ENCODE measurements at regions not wholly inside any gene's neighbourhood (a gene's known extent, or its start where the extent isn't known, plus 50 kb on each side); places are given as distances from the start of the nearest gene placed in this dataset.
"Not testable (repeated sequence)": the region's sequence is repeated elsewhere in the genome, so short reads cannot be mapped to it uniquely, and the experiment has no call there.

- TF ChIP-seq ZNF274 (IDR thresholded peaks at IDR 0.05; ENCODE audit: low read depth, low read length) = no peak
- TF ChIP-seq SUZ12 (IDR thresholded peaks at IDR 0.05; ENCODE audit: extremely low read depth, insufficient read depth, insufficient read length) = no peak
- no peak for TF ChIP-seq YY1 (IDR thresholded peaks at IDR 0.05; ENCODE audit: insufficient read depth, insufficient read length)
- no peaks in the 10 kb centered on the region for H3K4me1 ChIP-seq (ENCODE audit: insufficient read depth, insufficient read length)
- no peaks in the 10 kb centered on the region for H3K27me3 ChIP-seq (ENCODE audit: insufficient read depth, insufficient read length)
- DNase-seq (ENCODE audit: low read depth, low spot score) = no peak
- no peaks in the 10 kb centered on the region for H3K36me3 ChIP-seq (ENCODE audit: insufficient read depth, insufficient read length, low read length)
- no peak overlapping the region for H3K4me3 ChIP-seq (ENCODE audit: insufficient read length, low read depth)
- H3K9me3 ChIP-seq (ENCODE audit: insufficient read depth, low read length) = peaks cover 10% of the 10 kb centered on the region; the same call in 1 of the 2 replicates
- H3K9ac ChIP-seq (ENCODE audit: insufficient read length, low read depth) = no peak overlapping the region
These were observed 241.6 kb downstream of the CALCRL start for GRCh38 chr2:187206471-187206870.

GRCh38 chr2:187206071-187206470 lies 242.0 kb downstream of the CALCRL start:
- no peaks in the 10 kb centered on the region for H3K4me1 ChIP-seq (ENCODE audit: insufficient read depth, insufficient read length)
- H3K9me3 ChIP-seq (ENCODE audit: insufficient read depth, low read length) = peaks cover 6% of the 10 kb centered on the region; the same call in 1 of the 2 replicates
- no peaks in the 10 kb centered on the region for H3K27me3 ChIP-seq (ENCODE audit: insufficient read depth, insufficient read length)
- DNase-seq (ENCODE audit: low read depth, low spot score) = no peak
- H3K36me3 ChIP-seq (ENCODE audit: insufficient read depth, insufficient read length, low read length) = no peaks in the 10 kb centered on the region
- H3K9ac ChIP-seq (ENCODE audit: insufficient read length, low read depth) = no peak overlapping the region
- H3K4me3 ChIP-seq (ENCODE audit: insufficient read length, low read depth) = no peak overlapping the region
- TF ChIP-seq ZNF274 (IDR thresholded peaks at IDR 0.05; ENCODE audit: low read depth, low read length) = no peak
- TF ChIP-seq YY1 (IDR thresholded peaks at IDR 0.05; ENCODE audit: insufficient read depth, insufficient read length) = no peak
- TF ChIP-seq SUZ12 (IDR thresholded peaks at IDR 0.05; ENCODE audit: extremely low read depth, insufficient read depth, insufficient read length) = no peak

- TF ChIP-seq ZNF274 (IDR thresholded peaks at IDR 0.05; ENCODE audit: low read depth, low read length) (no peak), SUZ12 (IDR thresholded peaks at IDR 0.05; ENCODE audit: extremely low read depth, insufficient read depth, insufficient read length) (no peak), YY1 (IDR thresholded peaks at IDR 0.05; ENCODE audit: insufficient read depth, insufficient read length) (no peak)
- H3K4me3 ChIP-seq (ENCODE audit: insufficient read length, low read depth) = no peak overlapping the region
- H3K36me3 ChIP-seq (ENCODE audit: insufficient read depth, insufficient read length, low read length) = no peaks in the 10 kb centered on the region
- H3K4me1 ChIP-seq (ENCODE audit: insufficient read depth, insufficient read length) = no peaks in the 10 kb centered on the region
- no peak overlapping the region for H3K9ac ChIP-seq (ENCODE audit: insufficient read length, low read depth)
- DNase-seq (ENCODE audit: low read depth, low spot score) = no peak
- no peaks in the 10 kb centered on the region for H3K9me3 ChIP-seq (ENCODE audit: insufficient read depth, low read length)
- no peaks in the 10 kb centered on the region for H3K27me3 ChIP-seq (ENCODE audit: insufficient read depth, insufficient read length)
These were observed 249.9 kb downstream of the CALCRL start for GRCh38 chr2:187198136-187198535.

GRCh38 chr2:187194049-187194448 lies 254.0 kb downstream of the CALCRL start:
- Histone ChIP-seq H3K27me3 (ENCODE audit: insufficient read depth, insufficient read length) (no peaks in the 10 kb centered on the region), H3K4me1 (ENCODE audit: insufficient read depth, insufficient read length) (no peaks in the 10 kb centered on the region), H3K4me3 (ENCODE audit: insufficient read length, low read depth) (no peak overlapping the region), H3K9me3 (ENCODE audit: insufficient read depth, low read length) (no peaks in the 10 kb centered on the region), H3K36me3 (ENCODE audit: insufficient read depth, insufficient read length, low read length) (no peaks in the 10 kb centered on the region), H3K9ac (ENCODE audit: insufficient read length, low read depth) (no peak overlapping the region)
- no peak for TF ChIP-seq YY1 (IDR thresholded peaks at IDR 0.05; ENCODE audit: insufficient read depth, insufficient read length)
- no peak for DNase-seq (ENCODE audit: low read depth, low spot score)

- TF ChIP-seq ZNF274 (IDR thresholded peaks at IDR 0.05; ENCODE audit: low read depth, low read length) (no peak), YY1 (IDR thresholded peaks at IDR 0.05; ENCODE audit: insufficient read depth, insufficient read length) (no peak), SUZ12 (IDR thresholded peaks at IDR 0.05; ENCODE audit: extremely low read depth, insufficient read depth, insufficient read length) (no peak)
- H3K9ac ChIP-seq (ENCODE audit: insufficient read length, low read depth) = no peak overlapping the region
- H3K36me3 ChIP-seq (ENCODE audit: insufficient read depth, insufficient read length, low read length) = no peaks in the 10 kb centered on the region
- no peaks in the 10 kb centered on the region for H3K9me3 ChIP-seq (ENCODE audit: insufficient read depth, low read length)
- no peaks in the 10 kb centered on the region for H3K27me3 ChIP-seq (ENCODE audit: insufficient read depth, insufficient read length)
- H3K4me3 ChIP-seq (ENCODE audit: insufficient read length, low read depth) = no peak overlapping the region
- no peak for DNase-seq (ENCODE audit: low read depth, low spot score)
- H3K4me1 ChIP-seq (ENCODE audit: insufficient read depth, insufficient read length) = no peaks in the 10 kb centered on the region
These were observed 259.0 kb downstream of the CALCRL start for GRCh38 chr2:187188783-187189631.

GRCh38 chr2:187187519-187187918 lies 260.5 kb downstream of the CALCRL start:
- Histone ChIP-seq H3K9me3 (ENCODE audit: insufficient read depth, low read length) (no peaks in the 10 kb centered on the region), H3K4me1 (ENCODE audit: insufficient read depth, insufficient read length) (no peaks in the 10 kb centered on the region), H3K36me3 (ENCODE audit: insufficient read depth, insufficient read length, low read length) (no peaks in the 10 kb centered on the region), H3K9ac (ENCODE audit: insufficient read length, low read depth) (no peak overlapping the region), H3K4me3 (ENCODE audit: insufficient read length, low read depth) (no peak overlapping the region), H3K27me3 (ENCODE audit: insufficient read depth, insufficient read length) (no peaks in the 10 kb centered on the region)
- TF ChIP-seq SUZ12 (IDR thresholded peaks at IDR 0.05; ENCODE audit: extremely low read depth, insufficient read depth, insufficient read length) = no peak
- TF ChIP-seq ZNF274 (IDR thresholded peaks at IDR 0.05; ENCODE audit: low read depth, low read length) = no peak
- TF ChIP-seq YY1 (IDR thresholded peaks at IDR 0.05; ENCODE audit: insufficient read depth, insufficient read length) = no peak
- no peak for DNase-seq (ENCODE audit: low read depth, low spot score)

GRCh38 chr2:187180529-187180928 lies 267.5 kb downstream of the CALCRL start:
- no peaks in the 10 kb centered on the region for H3K9me3 ChIP-seq (ENCODE audit: insufficient read depth, low read length)
- no peak overlapping the region for H3K4me3 ChIP-seq (ENCODE audit: insufficient read length, low read depth)
- H3K9ac ChIP-seq (ENCODE audit: insufficient read length, low read depth) = no peak overlapping the region
- TF ChIP-seq YY1 (IDR thresholded peaks at IDR 0.05; ENCODE audit: insufficient read depth, insufficient read length) = no peak
- TF ChIP-seq SUZ12 (IDR thresholded peaks at IDR 0.05; ENCODE audit: extremely low read depth, insufficient read depth, insufficient read length) = no peak
- TF ChIP-seq ZNF274 (IDR thresholded peaks at IDR 0.05; ENCODE audit: low read depth, low read length) = no peak
- DNase-seq (ENCODE audit: low read depth, low spot score) = no peak
- H3K27me3 ChIP-seq (ENCODE audit: insufficient read depth, insufficient read length) = no peaks in the 10 kb centered on the region
- no peaks in the 10 kb centered on the region for H3K36me3 ChIP-seq (ENCODE audit: insufficient read depth, insufficient read length, low read length)
- H3K4me1 ChIP-seq (ENCODE audit: insufficient read depth, insufficient read length) = no peaks in the 10 kb centered on the region

GRCh38 chr2:187178876-187179275 lies 269.2 kb downstream of the CALCRL start:
- DNase-seq (ENCODE audit: low read depth, low spot score); H3K9me3 ChIP-seq (ENCODE audit: insufficient read depth, low read length); H3K36me3 ChIP-seq (ENCODE audit: insufficient read depth, insufficient read length, low read length); H3K9ac ChIP-seq (ENCODE audit: insufficient read length, low read depth); H3K4me1 ChIP-seq (ENCODE audit: insufficient read depth, insufficient read length); H3K4me3 ChIP-seq (ENCODE audit: insufficient read length, low read depth); H3K27me3 ChIP-seq (ENCODE audit: insufficient read depth, insufficient read length): not testable (repeated sequence)

Data from NT2/D1 (cell line).